Left ventricle myocardium inferior (tissue), 1 donor: ENCODE measurements at regions not wholly inside any gene's neighbourhood (a gene's known extent, or its start where the extent isn't known, plus 50 kb on each side); places are given as distances from the start of the nearest gene placed in this dataset.

Experiments used
- DNase-seq: peaks from one replicate; pipeline ENCODE4 v3.0.0-alpha.2; 2020
- H3K27ac ChIP-seq: fragments of 200-600 bp; replicated peaks from 2 replicates; pipeline ENCODE4 v1.8.0; 2021
- H3K27me3 ChIP-seq: fragments of 200-600 bp; 2 replicates; pipeline ENCODE4 v1.8.0; 2021; ENCODE audit warnings: low read depth
- H3K36me3 ChIP-seq: fragments of 200-600 bp; 2 replicates; pipeline ENCODE4 v1.8.0; 2021
- H3K4me1 ChIP-seq: fragments of 200-600 bp; 2 replicates; pipeline ENCODE4 v1.8.0; 2021
- H3K4me3 ChIP-seq: fragments of 200-600 bp; 2 replicates; pipeline ENCODE4 v1.8.0; 2021; ENCODE audit warnings: mild to moderate bottlenecking, moderate library complexity
- H3K9me3 ChIP-seq: fragments of 200-600 bp; replicated peaks from 2 replicates; pipeline ENCODE4 v1.8.0; 2021
- intact Hi-C: fragments of 100-400 bp; cut with micrococcal nuclease; formaldehyde crosslinking; loops from one replicate; pipeline ENCODE4 v1.11.0; 2022
- TF ChIP-seq, protein P1 (sequence below): fragments of 200-600 bp; IDR thresholded peaks from 2 replicates; pipeline ENCODE4 v1.8.0; 2021; ENCODE audit warnings: antibody characterized with exemption, mild to moderate bottlenecking, borderline replicate concordance
- donor health status: DM: no; HTN: yes; CAD: no; lungs with severe emphysema.

DNA sequence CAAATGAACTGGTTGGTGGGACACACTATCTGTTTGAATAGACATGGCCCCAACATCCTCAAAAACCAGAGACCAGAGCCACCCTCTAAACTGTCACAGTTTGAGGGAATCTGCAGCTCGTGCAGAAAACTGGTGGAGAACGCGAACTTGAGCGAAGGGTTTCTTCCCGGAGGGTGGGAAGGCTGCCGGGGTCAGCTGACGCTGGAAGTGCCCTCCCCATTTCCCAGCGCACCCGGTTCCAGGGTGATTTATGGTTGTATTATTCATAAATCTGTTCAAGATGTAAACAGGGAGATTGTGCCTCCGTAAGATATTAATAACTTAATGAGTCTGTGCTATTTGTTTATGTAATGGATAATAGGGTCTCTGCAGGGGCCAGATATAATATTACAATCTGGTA lies 1396.7 kb downstream of the BRD1 start:
- TF ChIP-seq, protein P1, sequence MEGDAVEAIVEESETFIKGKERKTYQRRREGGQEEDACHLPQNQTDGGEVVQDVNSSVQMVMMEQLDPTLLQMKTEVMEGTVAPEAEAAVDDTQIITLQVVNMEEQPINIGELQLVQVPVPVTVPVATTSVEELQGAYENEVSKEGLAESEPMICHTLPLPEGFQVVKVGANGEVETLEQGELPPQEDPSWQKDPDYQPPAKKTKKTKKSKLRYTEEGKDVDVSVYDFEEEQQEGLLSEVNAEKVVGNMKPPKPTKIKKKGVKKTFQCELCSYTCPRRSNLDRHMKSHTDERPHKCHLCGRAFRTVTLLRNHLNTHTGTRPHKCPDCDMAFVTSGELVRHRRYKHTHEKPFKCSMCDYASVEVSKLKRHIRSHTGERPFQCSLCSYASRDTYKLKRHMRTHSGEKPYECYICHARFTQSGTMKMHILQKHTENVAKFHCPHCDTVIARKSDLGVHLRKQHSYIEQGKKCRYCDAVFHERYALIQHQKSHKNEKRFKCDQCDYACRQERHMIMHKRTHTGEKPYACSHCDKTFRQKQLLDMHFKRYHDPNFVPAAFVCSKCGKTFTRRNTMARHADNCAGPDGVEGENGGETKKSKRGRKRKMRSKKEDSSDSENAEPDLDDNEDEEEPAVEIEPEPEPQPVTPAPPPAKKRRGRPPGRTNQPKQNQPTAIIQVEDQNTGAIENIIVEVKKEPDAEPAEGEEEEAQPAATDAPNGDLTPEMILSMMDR, result no peak
- Histone ChIP-seq H3K36me3 (no peaks in the 10 kb centered on the region), H3K4me1 (no peaks in the 10 kb centered on the region), H3K27me3 (peaks cover 82% of the 10 kb centered on the region), H3K9me3 (no peaks in the 10 kb centered on the region), H3K27ac (no peak overlapping the region), H3K4me3 (no peak overlapping the region)
- no peak for DNase-seq
- intact Hi-C loops, result no loop called here

DNA sequence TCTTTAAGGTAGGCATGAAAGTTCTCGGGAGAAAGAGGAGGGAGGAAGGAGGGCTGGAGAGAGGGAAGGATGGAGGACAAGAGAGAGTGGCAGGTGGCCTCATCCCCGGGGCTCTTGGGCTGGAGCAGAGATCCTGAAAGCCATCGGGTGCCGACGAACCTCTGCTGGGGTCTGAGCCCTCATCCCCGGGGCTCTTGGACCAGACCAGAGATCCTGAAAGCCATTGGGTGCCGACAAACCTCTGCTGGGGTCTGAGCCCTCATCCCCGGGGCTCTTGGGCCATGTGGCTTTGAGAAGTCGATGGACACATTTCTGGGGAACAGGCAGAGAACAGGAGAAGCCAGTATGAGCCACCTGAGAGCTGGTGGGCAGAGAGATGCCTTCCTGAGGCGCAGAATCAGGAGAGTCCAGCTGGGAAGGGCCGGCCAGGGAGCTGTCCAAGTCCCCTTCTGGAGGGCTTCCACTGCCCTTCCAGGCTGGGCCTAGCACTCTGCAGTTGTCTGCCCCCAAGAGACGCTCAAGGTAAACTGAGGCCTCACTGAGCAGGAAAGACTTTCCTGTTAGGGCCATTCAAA lies 1398.1 kb downstream of the BRD1 start:
- TF ChIP-seq, protein P1, result no peak
- no peak for DNase-seq
- intact Hi-C loops, result no loop called here

DNA sequence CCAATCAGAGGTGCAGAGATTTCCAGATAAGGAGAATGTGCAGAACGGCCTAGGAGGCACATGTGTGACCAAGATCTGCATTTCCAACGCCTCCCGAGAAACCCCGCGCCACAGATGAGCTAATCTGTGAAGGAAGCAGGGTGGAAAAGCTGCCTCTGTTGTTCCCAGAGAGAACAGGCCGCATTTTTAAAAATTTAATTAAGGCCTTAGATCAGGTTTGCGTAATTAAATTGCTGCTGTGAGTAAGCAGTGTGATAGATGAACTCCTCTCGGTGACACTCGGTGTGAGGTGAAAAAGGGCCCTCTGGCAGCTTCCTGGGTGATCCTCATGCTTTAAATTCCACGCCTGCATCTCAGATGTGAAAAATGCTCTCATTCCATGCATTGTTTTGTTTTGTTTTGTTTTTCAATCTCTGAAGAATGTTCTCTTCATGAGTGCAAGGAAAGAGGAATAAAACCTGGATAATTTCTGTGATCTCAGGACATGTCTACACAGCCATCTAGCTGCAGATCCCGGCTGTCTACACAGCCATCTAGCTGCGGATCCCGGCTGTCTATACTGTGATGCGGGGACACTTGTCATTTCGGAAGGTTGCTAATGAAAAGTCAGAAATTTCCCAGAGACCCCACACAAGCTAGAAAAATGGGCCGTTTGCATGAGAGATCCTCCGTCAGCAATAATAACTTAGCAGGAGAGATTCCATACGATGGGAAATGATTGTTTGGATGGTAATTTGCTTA lies 1398.9 kb downstream of the BRD1 start:
- no peak overlapping the region for H3K4me3 ChIP-seq
- intact Hi-C loops, result no loop called here
- H3K27ac ChIP-seq, result no peak overlapping the region
- H3K4me1 ChIP-seq, result no peaks in the 10 kb centered on the region
- H3K36me3 ChIP-seq, result no peaks in the 10 kb centered on the region
- DNase-seq, result no peak
- H3K27me3 ChIP-seq, result peaks cover 97% of the 10 kb centered on the region
- no peaks in the 10 kb centered on the region for H3K9me3 ChIP-seq
- TF ChIP-seq, protein P1, result no peak

More for the DNA sequence above, 1398.1 kb downstream of the BRD1 start:
- Histone ChIP-seq H3K9me3 (no peaks in the 10 kb centered on the region), H3K27me3 (peaks cover 96% of the 10 kb centered on the region), H3K36me3 (no peaks in the 10 kb centered on the region), H3K27ac (no peak overlapping the region), H3K4me3 (no peak overlapping the region), H3K4me1 (no peaks in the 10 kb centered on the region)

DNA sequence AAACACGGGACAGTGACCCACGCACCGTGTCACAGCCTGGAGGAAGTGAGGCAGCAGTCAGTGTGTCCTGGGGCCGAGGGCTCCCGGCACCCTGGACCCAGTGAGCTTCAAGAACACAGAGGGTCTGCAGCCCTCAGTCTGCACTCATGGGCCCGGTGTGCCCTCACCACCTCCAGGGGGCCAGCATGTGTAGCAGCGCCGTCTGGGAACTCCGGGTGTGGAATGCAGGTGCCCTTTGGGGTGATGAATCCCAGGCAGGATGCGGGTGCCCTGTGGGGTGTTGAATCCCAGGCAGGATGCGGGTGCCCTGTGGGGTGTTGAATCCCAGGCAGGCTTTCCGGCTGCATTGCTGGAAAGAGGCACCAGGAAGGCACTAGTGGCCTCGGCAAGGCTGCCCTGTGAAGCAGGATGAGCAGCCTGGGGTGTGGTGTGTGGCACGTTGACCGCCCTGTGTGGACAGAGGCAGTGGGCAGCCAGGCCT lies 1399.9 kb downstream of the BRD1 start:
- Histone ChIP-seq H3K27me3 (peaks cover 99% of the 10 kb centered on the region), H3K36me3 (no peaks in the 10 kb centered on the region), H3K27ac (no peak overlapping the region), H3K4me3 (no peak overlapping the region), H3K9me3 (no peaks in the 10 kb centered on the region), H3K4me1 (no peaks in the 10 kb centered on the region)
- TF ChIP-seq, protein P1, result no peak
- DNase-seq, result no peak
- intact Hi-C loops, result no loop called here

DNA sequence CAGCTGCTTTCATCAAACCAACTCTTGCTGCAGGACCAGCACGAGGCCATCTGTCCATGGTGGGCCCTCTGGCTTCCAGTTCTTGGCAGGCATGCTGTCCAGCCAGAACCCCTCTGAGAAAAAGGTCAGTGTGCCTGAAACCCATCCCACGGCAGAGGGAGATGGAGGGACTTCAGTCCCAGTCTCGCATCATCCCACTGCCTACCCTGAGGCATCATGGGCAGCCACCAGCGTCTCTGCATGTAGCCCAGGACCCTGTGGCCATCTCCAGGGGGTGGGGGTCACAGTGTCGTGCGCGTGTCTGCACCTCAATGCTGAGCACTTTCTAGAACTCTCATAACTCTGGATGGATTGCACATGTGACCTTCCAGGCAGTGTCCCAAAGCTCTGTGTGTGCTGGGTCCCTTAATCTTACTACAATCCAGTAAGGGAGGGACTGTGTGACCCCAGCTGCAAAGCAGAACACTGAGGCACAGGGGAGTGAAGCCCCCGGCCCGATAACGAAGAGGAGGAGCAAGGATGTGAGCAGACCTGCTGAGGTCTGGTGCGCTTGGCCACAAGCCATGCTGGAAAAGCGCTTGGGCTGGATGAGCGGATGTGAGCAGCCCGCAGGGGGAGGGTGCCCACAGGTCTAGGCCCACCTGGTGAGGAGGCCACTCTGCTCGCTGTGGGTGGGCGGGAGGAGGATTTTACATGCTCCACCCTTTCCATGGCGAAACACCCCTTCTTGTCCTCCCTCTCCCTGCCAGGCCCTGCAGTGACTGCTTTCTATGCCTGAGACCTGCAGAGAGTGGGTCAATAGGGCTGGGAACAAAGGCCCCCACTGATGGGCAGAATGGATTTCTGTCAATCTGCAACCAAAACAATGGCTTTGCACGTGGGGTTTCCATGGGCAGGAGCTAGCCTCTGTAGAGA lies 1401.0 kb downstream of the BRD1 start:
- Histone ChIP-seq H3K9me3 (no peaks in the 10 kb centered on the region), H3K4me3 (no peak overlapping the region), H3K4me1 (no peaks in the 10 kb centered on the region), H3K27ac (no peak overlapping the region), H3K27me3 (peaks cover 92% of the 10 kb centered on the region), H3K36me3 (no peaks in the 10 kb centered on the region)
- intact Hi-C loops, result no loop called here
- no peak for DNase-seq
- TF ChIP-seq, protein P1, result no peak
